SK-N-SH (cell line): ENCODE measurements at regions not wholly inside any gene's neighbourhood (a gene's known extent, or its start where the extent isn't known, plus 50 kb on each side); places are given as distances from the start of the nearest gene placed in this dataset.

Source experiments
- CTCF ChIA-PET: fragments of 300-600, 350-600 bp; formaldehyde crosslinking; extraction: SDS; loops from one replicate; lab custom pipeline; 2021; lab: Yijun Ruan, JAX
- POLR2A ChIA-PET: fragments of 350-600 bp; sonication (Branson Sonifier 250); formaldehyde crosslinking; extraction: SDS; loops from one replicate; lab custom pipeline; 2020; ENCODE audit warnings: antibody characterized with exemption, inconsistent platforms; lab: Yijun Ruan, JAX
- DNase-seq: peaks from one replicate; pipeline ENCODE4 v3.0.0; 2012
- H2AFZ ChIP-seq: fragments of 200-600 bp; sonication (generic); 2 replicates; pipeline ENCODE4 v1.8.1; 2016; ENCODE audit warnings: antibody characterized with exemption, mild to moderate bottlenecking, low read depth
- H3F3A ChIP-seq: fragments of 200-600 bp; sonication (generic); replicated peaks from 2 replicates; pipeline ENCODE3; 2016; ENCODE audit warnings: antibody characterized with exemption, mild to moderate bottlenecking; ENCODE audit not compliant: insufficient read depth
- H3K27ac ChIP-seq, 2 experiments: fragments of 200-500 bp in 1 of 2; fragments of 200-600 bp in 1 of 2; sonication (Bioruptor generic) in 1 of 2; sonication (generic), shearing (Covaris generic) in 1 of 2; 2 replicates each; pipeline versions ENCODE4 v1.5.1 to v1.6.1; 2014 to 2016; ENCODE audit warnings: low read depth in 2 of 2, inconsistent platforms in 1 of 2, low read length in 1 of 2, mild to moderate bottlenecking in 1 of 2, mixed read lengths in 1 of 2
- H3K27me3 ChIP-seq: fragments of 200-600 bp; sonication (generic), shearing (Covaris generic); 2 replicates; pipeline ENCODE4 v1.6.1; 2016; ENCODE audit warnings: mixed run types; ENCODE audit not compliant: insufficient read depth
- H3K36me3 ChIP-seq, 2 experiments: fragments of 200-500 bp in 1 of 2; fragments of 200-600 bp in 1 of 2; sonication (Bioruptor generic) in 1 of 2; sonication (generic) in 1 of 2; replicated peaks in 1 of 2; 2 replicates each; pipeline versions ENCODE3 to v1.5.1; 2014 to 2016; ENCODE audit warnings: low read length in 1 of 2, mild to moderate bottlenecking in 1 of 2; ENCODE audit not compliant: insufficient read depth in 2 of 2, control insufficient read depth in 1 of 2
- H3K4me1 ChIP-seq, 2 experiments: fragments of 200-500 bp in 1 of 2; fragments of 200-600 bp in 1 of 2; sonication (Bioruptor generic) in 1 of 2; sonication (generic), shearing (Covaris generic) in 1 of 2; 2 replicates each; pipeline versions ENCODE4 v1.5.1 to v1.6.1; 2014 to 2016; ENCODE audit warnings: low read depth in 1 of 2, low read length in 1 of 2, mixed run types in 1 of 2; ENCODE audit not compliant: insufficient read depth in 2 of 2, control insufficient read depth in 1 of 2
- H3K4me2 ChIP-seq: fragments of 200-600 bp; sonication (generic), shearing (Covaris generic); 2 replicates; pipeline ENCODE4 v1.6.1; 2017; ENCODE audit warnings: mixed run types
- H3K4me3 ChIP-seq, 2 experiments: fragments of 200-500 bp in 1 of 2; fragments of 200-600 bp in 1 of 2; sonication (Bioruptor generic) in 1 of 2; sonication (generic), shearing (Covaris generic) in 1 of 2; 2 replicates each; pipeline versions ENCODE4 v1.5.1 to v1.8.1; 2014 to 2016; ENCODE audit warnings: low read depth in 2 of 2, inconsistent platforms in 1 of 2, low read length in 1 of 2, mild to moderate bottlenecking in 1 of 2, mixed read lengths in 1 of 2, moderate library complexity in 1 of 2
- H3K79me2 ChIP-seq: fragments of 200-600 bp; sonication (generic); 2 replicates; pipeline ENCODE4 v1.8.1; 2017; ENCODE audit warnings: mild to moderate bottlenecking; ENCODE audit not compliant: insufficient read depth
- H3K9ac ChIP-seq: fragments of 200-600 bp; sonication (generic); 2 replicates; pipeline ENCODE4 v1.6.1; 2017; ENCODE audit warnings: mixed run types
- H3K9me2 ChIP-seq: fragments of 200-600 bp; sonication (generic); 2 replicates; pipeline ENCODE4 v1.6.1; 2017; ENCODE audit warnings: mixed run types
- H3K9me3 ChIP-seq: fragments of 200-600 bp; sonication (generic); 2 replicates; pipeline ENCODE4 v1.6.1; 2017; ENCODE audit warnings: mixed run types, mild to moderate bottlenecking, moderate library complexity
- H4K20me1 ChIP-seq: fragments of 200-600 bp; sonication (generic); 2 replicates; pipeline ENCODE4 v1.6.1; 2017; ENCODE audit warnings: mild to moderate bottlenecking, mixed run types; ENCODE audit not compliant: insufficient read depth
- EP300 ChIP-seq, 2 experiments: IDR thresholded peaks; 2 replicates each; pipeline versions ENCODE4 v1.4.0 to v1.6.1; 2012; ENCODE audit warnings: borderline replicate concordance in 1 of 2, low read depth in 1 of 2, low read length in 1 of 2
- EZH2phosphoT487 ChIP-seq: fragments of 200-600 bp; sonication (generic); IDR thresholded peaks from 2 replicates; pipeline ENCODE4 v1.6.1; 2017; ENCODE audit warnings: low read depth, mixed run types, mild to moderate bottlenecking, antibody characterized with exemption, moderate library complexity, borderline replicate concordance
- GATA2 ChIP-seq: sonication (generic); formaldehyde crosslinking; IDR thresholded peaks from 2 replicates; pipeline ENCODE4 v1.5.0; 2020; ENCODE audit warnings: mild to moderate bottlenecking, missing genetic modification reagents
- NFIC ChIP-seq: IDR thresholded peaks from 2 replicates; pipeline ENCODE4 v1.4.0; 2012; ENCODE audit warnings: borderline replicate concordance
- RCOR1 ChIP-seq: fragments of 150-350 bp; IDR thresholded peaks from 2 replicates; pipeline ENCODE4 v1.6.1; 2017; ENCODE audit warnings: antibody characterized with exemption, low read length
- SIN3A ChIP-seq: IDR thresholded peaks from 2 replicates; pipeline ENCODE4 v1.6.1; 2012; ENCODE audit warnings: low read depth, mild to moderate bottlenecking, low read length, moderate library complexity, borderline replicate concordance
- SMC3 ChIP-seq: IDR thresholded peaks from 2 replicates; pipeline ENCODE4 v1.6.1; 2012; ENCODE audit warnings: low read depth, low read length, improper control_type of control experiment
- TCF12 ChIP-seq: IDR thresholded peaks from 2 replicates; pipeline ENCODE4 v1.4.0; 2012
- TEAD4 ChIP-seq: IDR thresholded peaks from 2 replicates; pipeline ENCODE4 v1.4.0; 2012; ENCODE audit warnings: mild to moderate bottlenecking, borderline replicate concordance; ENCODE audit not compliant: insufficient read depth
- WGBS: methylation state at CpG from one replicate; pipeline ENCODE4 v1.1.6; 2017; ENCODE audit warnings: low lambda C conversion rate; 5-methylcytosine and 5-hydroxymethylcytosine counted together
- TF ChIP-seq, protein P1 (sequence below): fragments of 150-350 bp; IDR thresholded peaks from 2 replicates; pipeline ENCODE4 v1.6.1; 2016; ENCODE audit warnings: mild to moderate bottlenecking, low read depth, low read length
- TF ChIP-seq, protein P2 (sequence below): fragments of 150-350 bp; IDR thresholded peaks from 2 replicates; pipeline ENCODE4 v1.6.1; 2017; ENCODE audit warnings: antibody characterized with exemption, low read length, low read depth, borderline replicate concordance
- TF ChIP-seq, protein P3 (sequence below): IDR thresholded peaks from 2 replicates; pipeline ENCODE4 v1.4.0; 2012; ENCODE audit warnings: low read depth
- TF ChIP-seq, protein P4 (sequence below): fragments of 200-600 bp; sonication (generic); IDR thresholded peaks from 2 replicates; pipeline ENCODE4 v1.6.1; 2017; ENCODE audit warnings: antibody characterized with exemption, mild to moderate bottlenecking, moderate library complexity
- TF ChIP-seq, protein P5 (sequence below): IDR thresholded peaks from 2 replicates; pipeline ENCODE4; 2012

DNA sequence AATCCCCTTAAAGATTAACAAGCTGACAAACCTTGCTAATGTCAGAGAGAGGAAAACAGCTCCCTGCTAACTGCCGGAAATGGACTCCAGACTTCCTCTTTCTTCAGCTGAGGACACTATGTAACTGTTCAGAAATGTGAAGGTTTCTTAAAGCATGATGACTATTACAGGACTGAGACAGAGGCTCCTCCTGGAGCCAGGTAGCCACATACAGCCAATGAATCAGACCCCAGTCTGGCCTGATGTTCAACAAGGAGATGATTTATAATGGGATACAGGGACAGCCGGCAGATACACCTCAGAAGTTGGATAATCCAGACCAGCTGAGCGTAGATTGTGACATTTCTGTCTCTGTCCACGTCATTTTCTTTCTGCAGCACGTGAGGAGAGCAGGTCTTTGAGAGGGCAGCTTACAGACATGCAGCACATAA is 216.2 kb downstream of the HS3ST3A1 start:
- H3K27ac ChIP-seq = no peak overlapping the region; a peak in 1 of 4 replicates
- CTCF ChIA-PET = interaction anchor here (0.6 to 1.3 kb wide), 2 partner anchors 12 to 18 kb away, joined by 3 to 4 read pairs; no protein-coding TSS in a partner anchor
- H3K4me1 ChIP-seq = peaks cover 0 to 3% of the 10 kb centered on the region in 2 experiments; a peak in 1 of 4 replicates
- H3K4me3 ChIP-seq = no peak overlapping the region
- H3K9ac ChIP-seq = no peak overlapping the region
- no peaks in the 10 kb centered on the region for H3K36me3 ChIP-seq
- H3K4me2 ChIP-seq = no peak overlapping the region
- H3K9me2 ChIP-seq = no peaks in the 10 kb centered on the region
- no peak for DNase-seq
- peak overlapping the region; percentile 77 for H2AFZ ChIP-seq
- H4K20me1 ChIP-seq = no peaks in the 10 kb centered on the region
- no peak for TF ChIP-seq SIN3A
- H3K27me3 ChIP-seq = no peaks in the 10 kb centered on the region
- H3K9me3 ChIP-seq = no peaks in the 10 kb centered on the region
- POLR2A ChIA-PET = no interaction called here
- H3K79me2 ChIP-seq = no peaks in the 10 kb centered on the region
- 53% methylated on average over 5 of the region's 5 CpGs for WGBS
- no peaks in the 10 kb centered on the region for H3F3A ChIP-seq

DNA sequence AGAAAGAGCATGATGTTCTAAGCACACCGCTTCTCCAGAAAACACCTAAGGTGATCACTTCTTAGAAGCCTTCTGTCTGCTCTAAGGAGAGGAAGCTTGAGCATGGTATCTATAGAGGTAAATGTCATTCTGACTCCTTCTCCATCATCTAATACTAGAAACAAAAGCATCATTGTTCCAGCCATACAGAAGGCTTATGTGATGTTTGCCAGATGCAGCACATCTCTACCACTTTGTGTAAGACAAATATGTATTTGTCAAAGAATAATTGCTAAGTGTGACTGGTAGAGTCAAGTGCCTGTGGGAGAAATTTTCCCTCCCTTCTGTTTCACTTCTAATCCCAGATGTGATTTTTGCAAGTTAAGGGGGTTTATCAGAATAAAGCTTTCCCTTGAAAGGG is 217.1 kb downstream of the HS3ST3A1 start:
- POLR2A ChIA-PET = no interaction called here

DNA sequence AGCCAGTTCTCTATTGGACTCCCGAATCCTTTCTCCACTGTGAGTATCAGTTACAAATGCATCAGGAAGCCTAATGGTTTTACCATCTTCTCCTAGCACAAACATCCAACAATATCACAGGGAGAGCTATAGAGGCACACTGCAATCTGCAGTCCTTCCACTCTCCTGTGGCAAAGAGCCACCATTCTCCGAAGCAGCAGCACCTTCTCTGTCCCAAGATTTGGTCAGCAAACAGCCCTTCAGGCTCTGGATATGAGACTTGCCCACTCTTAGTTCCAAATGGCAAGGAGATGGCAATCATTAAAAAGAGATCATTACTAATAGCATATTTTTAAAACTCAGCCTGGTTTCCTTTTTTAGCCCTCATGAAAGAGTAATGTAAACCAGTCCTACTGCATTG is 223.4 kb downstream of the HS3ST3A1 start:
- H4K20me1 ChIP-seq = no peaks in the 10 kb centered on the region
- no peaks in the 10 kb centered on the region; a peak in 2 of 4 replicates for H3K4me1 ChIP-seq
- POLR2A ChIA-PET = no interaction called here
- WGBS = 73% methylated on average over 2 of the region's 2 CpGs
- no peak overlapping the region for H3K9ac ChIP-seq
- H3K36me3 ChIP-seq = no peaks in the 10 kb centered on the region
- H3K27ac ChIP-seq = no peak overlapping the region
- no peaks in the 10 kb centered on the region for H3K79me2 ChIP-seq
- DNase-seq = no peak
- no peak overlapping the region for H3K4me2 ChIP-seq
- H2AFZ ChIP-seq = no peak overlapping the region
- H3K4me3 ChIP-seq = no peak overlapping the region
- H3K9me3 ChIP-seq = no peaks in the 10 kb centered on the region
- H3K27me3 ChIP-seq = no peaks in the 10 kb centered on the region
- CTCF ChIA-PET = no interaction called here
- H3K9me2 ChIP-seq = no peaks in the 10 kb centered on the region
- no peaks in the 10 kb centered on the region for H3F3A ChIP-seq
- TF ChIP-seq GATA2 (CRISPR knock-in tag) = no peak
- no peak for TF ChIP-seq SMC3
- TF ChIP-seq, protein P1, sequence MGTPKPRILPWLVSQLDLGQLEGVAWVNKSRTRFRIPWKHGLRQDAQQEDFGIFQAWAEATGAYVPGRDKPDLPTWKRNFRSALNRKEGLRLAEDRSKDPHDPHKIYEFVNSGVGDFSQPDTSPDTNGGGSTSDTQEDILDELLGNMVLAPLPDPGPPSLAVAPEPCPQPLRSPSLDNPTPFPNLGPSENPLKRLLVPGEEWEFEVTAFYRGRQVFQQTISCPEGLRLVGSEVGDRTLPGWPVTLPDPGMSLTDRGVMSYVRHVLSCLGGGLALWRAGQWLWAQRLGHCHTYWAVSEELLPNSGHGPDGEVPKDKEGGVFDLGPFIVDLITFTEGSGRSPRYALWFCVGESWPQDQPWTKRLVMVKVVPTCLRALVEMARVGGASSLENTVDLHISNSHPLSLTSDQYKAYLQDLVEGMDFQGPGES = no peak
- TF ChIP-seq, protein P2, sequence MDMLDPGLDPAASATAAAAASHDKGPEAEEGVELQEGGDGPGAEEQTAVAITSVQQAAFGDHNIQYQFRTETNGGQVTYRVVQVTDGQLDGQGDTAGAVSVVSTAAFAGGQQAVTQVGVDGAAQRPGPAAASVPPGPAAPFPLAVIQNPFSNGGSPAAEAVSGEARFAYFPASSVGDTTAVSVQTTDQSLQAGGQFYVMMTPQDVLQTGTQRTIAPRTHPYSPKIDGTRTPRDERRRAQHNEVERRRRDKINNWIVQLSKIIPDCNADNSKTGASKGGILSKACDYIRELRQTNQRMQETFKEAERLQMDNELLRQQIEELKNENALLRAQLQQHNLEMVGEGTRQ = no peak
- no peak for TF ChIP-seq RCOR1
- TF ChIP-seq EP300 (IDR thresholded peaks at IDR 0.05; ENCODE audit: borderline replicate concordance in 1 of 2, low read depth in 1 of 2, low read length in 1 of 2) = no peak
- TF ChIP-seq SIN3A = no peak
- TF ChIP-seq EZH2phosphoT487 = no peak
- TF ChIP-seq TEAD4 = no peak
- TF ChIP-seq TCF12 = no peak
- TF ChIP-seq, protein P3, sequence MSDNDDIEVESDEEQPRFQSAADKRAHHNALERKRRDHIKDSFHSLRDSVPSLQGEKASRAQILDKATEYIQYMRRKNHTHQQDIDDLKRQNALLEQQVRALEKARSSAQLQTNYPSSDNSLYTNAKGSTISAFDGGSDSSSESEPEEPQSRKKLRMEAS = no peak
- no peak for TF ChIP-seq NFIC
- TF ChIP-seq, protein P4, sequence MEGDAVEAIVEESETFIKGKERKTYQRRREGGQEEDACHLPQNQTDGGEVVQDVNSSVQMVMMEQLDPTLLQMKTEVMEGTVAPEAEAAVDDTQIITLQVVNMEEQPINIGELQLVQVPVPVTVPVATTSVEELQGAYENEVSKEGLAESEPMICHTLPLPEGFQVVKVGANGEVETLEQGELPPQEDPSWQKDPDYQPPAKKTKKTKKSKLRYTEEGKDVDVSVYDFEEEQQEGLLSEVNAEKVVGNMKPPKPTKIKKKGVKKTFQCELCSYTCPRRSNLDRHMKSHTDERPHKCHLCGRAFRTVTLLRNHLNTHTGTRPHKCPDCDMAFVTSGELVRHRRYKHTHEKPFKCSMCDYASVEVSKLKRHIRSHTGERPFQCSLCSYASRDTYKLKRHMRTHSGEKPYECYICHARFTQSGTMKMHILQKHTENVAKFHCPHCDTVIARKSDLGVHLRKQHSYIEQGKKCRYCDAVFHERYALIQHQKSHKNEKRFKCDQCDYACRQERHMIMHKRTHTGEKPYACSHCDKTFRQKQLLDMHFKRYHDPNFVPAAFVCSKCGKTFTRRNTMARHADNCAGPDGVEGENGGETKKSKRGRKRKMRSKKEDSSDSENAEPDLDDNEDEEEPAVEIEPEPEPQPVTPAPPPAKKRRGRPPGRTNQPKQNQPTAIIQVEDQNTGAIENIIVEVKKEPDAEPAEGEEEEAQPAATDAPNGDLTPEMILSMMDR = no peak

More for the DNA sequence above, 217.1 kb downstream of the HS3ST3A1 start:
- Histone ChIP-seq H3K9me3 (no peaks in the 10 kb centered on the region), H3K27ac (no peak overlapping the region; a peak in 1 of 4 replicates), H3K4me2 (no peak overlapping the region), H3K9me2 (no peaks in the 10 kb centered on the region), H3K36me3 (no peaks in the 10 kb centered on the region), H3F3A (no peaks in the 10 kb centered on the region), H3K9ac (no peak overlapping the region), H3K79me2 (no peaks in the 10 kb centered on the region), H2AFZ (no peak overlapping the region)
- WGBS = 94% methylated on average over 1 of the region's 1 CpG
- TF ChIP-seq, protein P5, sequence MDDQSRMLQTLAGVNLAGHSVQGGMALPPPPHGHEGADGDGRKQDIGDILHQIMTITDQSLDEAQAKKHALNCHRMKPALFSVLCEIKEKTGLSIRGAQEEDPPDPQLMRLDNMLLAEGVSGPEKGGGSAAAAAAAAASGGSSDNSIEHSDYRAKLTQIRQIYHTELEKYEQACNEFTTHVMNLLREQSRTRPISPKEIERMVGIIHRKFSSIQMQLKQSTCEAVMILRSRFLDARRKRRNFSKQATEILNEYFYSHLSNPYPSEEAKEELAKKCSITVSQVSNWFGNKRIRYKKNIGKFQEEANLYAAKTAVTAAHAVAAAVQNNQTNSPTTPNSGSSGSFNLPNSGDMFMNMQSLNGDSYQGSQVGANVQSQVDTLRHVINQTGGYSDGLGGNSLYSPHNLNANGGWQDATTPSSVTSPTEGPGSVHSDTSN = no peak
- no peak for TF ChIP-seq SMC3
- 0 out of 4 replicates have a peak, but pooled peaks of 1 of the 2 experiments have one; percentile 8 for TF ChIP-seq EP300 (IDR thresholded peaks at IDR 0.05; ENCODE audit: borderline replicate concordance in 1 of 2, low read depth in 1 of 2, low read length in 1 of 2)
- peak; percentile 20; the same call in 1 of the 2 replicates for TF ChIP-seq TCF12
- TF ChIP-seq, all 33 proteins: peak for 2
- CTCF ChIA-PET = interaction anchor here (0.7 to 1.3 kb wide), 2 partner anchors 13 to 18 kb away, joined by 3 to 4 read pairs; no protein-coding TSS in a partner anchor
- Histone ChIP-seq H3K27me3 (no peaks in the 10 kb centered on the region), H3K4me3 (no peak overlapping the region), H4K20me1 (no peaks in the 10 kb centered on the region), H3K4me1 (peaks cover 0 to 3% of the 10 kb centered on the region in 2 experiments; a peak in 1 of 4 replicates)
- DNase-seq = no peak
